ENCODE measurements at regions not wholly inside any gene's neighbourhood (a gene's known extent, or its start where the extent isn't known, plus 50 kb on each side); places are given as distances from the start of the nearest gene placed in this dataset.

DNA sequence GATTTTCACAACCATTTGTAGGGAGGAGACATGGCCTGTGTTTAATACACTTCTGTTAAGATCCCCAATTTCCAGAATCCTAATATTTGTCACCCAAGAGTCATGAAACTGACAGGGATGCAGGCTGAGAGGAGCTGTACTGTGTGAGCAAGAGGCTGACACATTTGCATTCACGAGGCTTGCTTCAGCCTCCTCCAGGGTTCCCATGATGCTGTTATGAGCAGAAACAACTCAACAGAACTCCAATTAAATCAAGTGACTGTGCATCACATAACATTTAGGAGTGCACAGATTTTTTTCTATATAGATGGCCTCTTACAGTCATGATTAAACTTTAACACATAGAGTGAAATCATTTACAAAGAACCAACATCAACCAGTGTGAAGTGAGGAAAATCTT lies 292.3 kb upstream of the STT3B start:
- H3K36me3 ChIP-seq = no peaks in the 10 kb centered on the region
- no peaks in the 10 kb centered on the region for H3K27me3 ChIP-seq
- H3K4me3 ChIP-seq = no peak overlapping the region
- no peaks in the 10 kb centered on the region for H3K9me3 ChIP-seq
- H3K4me1 ChIP-seq = no peaks in the 10 kb centered on the region
- TF ChIP-seq EP300 (IDR thresholded peaks at IDR 0.05) (no peak), CTCF (IDR thresholded peaks at IDR 0.05) (no peak), POLR2A (IDR thresholded peaks at IDR 0.05) (no peak)
- no peak overlapping the region for H3K27ac ChIP-seq
- WGBS, 2 donors = 62 to 67% methylated on average over 1 of the region's 1 CpG
- no peak for DNase-seq (ENCODE audit: low spot score in 2 of 2)

- no peak for DNase-seq (ENCODE audit: low spot score in 2 of 2)
- H3K36me3 ChIP-seq = no peaks in the 10 kb centered on the region
These were observed 291.9 kb upstream of the STT3B start for GRCh38 chr3:31240874-31241273.

GRCh38 chr3:31241533-31241932 lies 291.2 kb upstream of the STT3B start:
- H3K27me3 ChIP-seq = no peaks in the 10 kb centered on the region
- no peak for DNase-seq (ENCODE audit: low spot score in 2 of 2)
- no peaks in the 10 kb centered on the region for H3K36me3 ChIP-seq
- no peak overlapping the region for H3K27ac ChIP-seq
- H3K9me3 ChIP-seq = no peaks in the 10 kb centered on the region
- WGBS, 2 donors = 86 to 96% methylated on average over 3 of the region's 3 CpGs
- no peaks in the 10 kb centered on the region for H3K4me1 ChIP-seq
- TF ChIP-seq POLR2A (IDR thresholded peaks at IDR 0.05) (no peak), CTCF (IDR thresholded peaks at IDR 0.05) (no peak), EP300 (IDR thresholded peaks at IDR 0.05) (no peak)
- no peak overlapping the region for H3K4me3 ChIP-seq

More at GRCh38 chr3:31240874-31241273, 291.9 kb upstream of the STT3B start:
- no peak overlapping the region for H3K27ac ChIP-seq
- no peaks in the 10 kb centered on the region for H3K4me1 ChIP-seq
- H3K4me3 ChIP-seq = no peak overlapping the region
- TF ChIP-seq CTCF (IDR thresholded peaks at IDR 0.05) (no peak), EP300 (IDR thresholded peaks at IDR 0.05) (no peak), POLR2A (IDR thresholded peaks at IDR 0.05) (no peak)
- WGBS, 2 donors = 81 to 87% methylated on average over 1 of the region's 1 CpG
- H3K9me3 ChIP-seq = no peaks in the 10 kb centered on the region
- no peaks in the 10 kb centered on the region for H3K27me3 ChIP-seq

GRCh38 chr3:31242026-31242960 lies 290.4 kb upstream of the STT3B start:
- Histone ChIP-seq H3K9me3 (no peaks in the 10 kb centered on the region), H3K4me1 (no peaks in the 10 kb centered on the region), H3K4me3 (no peak overlapping the region), H3K27me3 (no peaks in the 10 kb centered on the region), H3K36me3 (no peaks in the 10 kb centered on the region), H3K27ac (no peak overlapping the region)
- no peak for DNase-seq (ENCODE audit: low spot score in 2 of 2)
- 80 to 86% methylated on average over 3 of the region's 3 CpGs for WGBS, 2 donors
- TF ChIP-seq EP300 (IDR thresholded peaks at IDR 0.05) = no peak
- no peak for TF ChIP-seq POLR2A (IDR thresholded peaks at IDR 0.05)
- TF ChIP-seq CTCF (IDR thresholded peaks at IDR 0.05) = no peak
